ENCODE measurements at regions not wholly inside any gene's neighbourhood (a gene's known extent, or its start where the extent isn't known, plus 50 kb on each side); places are given as distances from the start of the nearest gene placed in this dataset.

DNA sequence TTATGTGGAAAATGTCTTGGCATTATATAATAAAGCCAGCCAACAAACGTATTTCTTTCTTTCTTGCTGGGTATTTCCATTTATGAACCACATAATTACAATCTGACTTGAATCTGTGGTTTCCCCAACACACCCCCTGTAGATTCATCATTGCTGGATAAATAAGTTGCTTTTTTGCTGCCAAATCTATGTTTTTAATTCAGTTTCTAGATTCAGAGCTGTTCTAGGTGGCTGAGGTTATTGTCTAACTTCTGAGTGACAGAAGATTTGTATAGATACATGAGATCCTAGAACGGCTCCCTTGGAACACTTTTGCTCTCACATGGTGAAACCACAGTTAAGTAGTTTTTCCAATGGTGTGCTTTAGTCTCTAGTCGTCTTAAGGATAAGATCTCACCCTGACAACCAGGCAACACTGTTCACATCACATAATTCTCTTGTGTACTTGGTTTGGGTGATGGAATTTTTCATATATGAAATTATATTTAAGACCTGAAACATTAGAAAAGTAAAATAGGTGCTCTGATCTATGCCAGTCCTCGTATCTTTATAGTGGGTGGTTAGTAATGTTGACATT is 239.1 kb downstream of the KLF12 start:
- no peak for DNase-seq

GRCh38 chr13:73893833-73894232 is 240.4 kb downstream of the KLF12 start:
- DNase-seq, result no peak

GRCh38 chr13:73891805-73892204 is 242.4 kb downstream of the KLF12 start:
- DNase-seq, result no peak

- no peak for DNase-seq
These were observed 251.0 kb downstream of the KLF12 start for GRCh38 chr13:73883162-73883561.

DNA sequence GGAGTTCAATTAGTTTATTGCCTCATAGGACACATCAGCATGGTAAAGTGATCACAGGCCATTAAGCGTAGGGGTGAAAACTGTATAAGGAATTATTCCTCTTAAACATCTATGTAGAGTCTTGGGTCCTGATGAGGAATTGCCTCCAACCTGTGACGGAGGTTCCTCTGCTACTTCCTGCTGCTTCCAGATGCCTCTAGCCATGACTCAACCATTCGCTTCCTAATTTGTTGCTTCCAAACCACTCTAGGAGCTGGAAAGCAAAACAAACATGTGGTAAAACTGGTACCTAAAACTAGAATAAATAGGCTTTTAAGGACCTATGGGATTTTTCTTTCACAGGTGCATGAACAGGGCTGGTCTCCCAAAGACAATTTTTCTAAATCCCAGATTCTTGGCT is 253.8 kb downstream of the KLF12 start:
- DNase-seq, result no peak

DNA sequence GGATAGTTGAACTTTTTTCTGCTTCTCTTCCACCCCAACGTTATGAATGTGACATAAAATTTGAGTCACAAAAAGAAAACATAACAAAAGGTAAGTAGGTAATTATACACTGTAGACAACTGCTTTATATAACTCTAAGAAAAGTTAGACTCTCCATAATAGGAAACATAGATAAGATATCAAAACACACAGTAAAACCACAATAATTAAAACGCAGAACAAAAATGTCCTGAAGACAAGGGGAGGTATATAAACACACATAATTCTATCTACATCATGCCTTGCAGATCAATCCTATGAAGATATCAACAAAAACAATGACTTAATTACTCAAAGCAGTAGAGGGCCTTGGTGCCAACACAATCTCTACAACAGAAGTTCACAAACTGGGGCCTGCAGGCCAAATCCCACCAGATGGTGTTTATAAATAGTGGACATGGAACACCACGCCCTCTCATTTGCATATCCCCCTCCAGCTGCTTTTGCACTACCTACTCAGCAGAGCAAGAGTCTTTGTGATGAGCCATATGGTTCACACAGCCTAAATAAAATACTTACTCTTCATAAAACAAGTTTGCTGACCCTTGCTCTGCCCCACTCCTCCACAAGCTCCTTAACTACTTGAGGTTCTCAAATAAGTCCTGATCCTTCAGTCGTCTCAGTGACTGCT is 254.7 kb downstream of the KLF12 start:
- no peak for DNase-seq

DNA sequence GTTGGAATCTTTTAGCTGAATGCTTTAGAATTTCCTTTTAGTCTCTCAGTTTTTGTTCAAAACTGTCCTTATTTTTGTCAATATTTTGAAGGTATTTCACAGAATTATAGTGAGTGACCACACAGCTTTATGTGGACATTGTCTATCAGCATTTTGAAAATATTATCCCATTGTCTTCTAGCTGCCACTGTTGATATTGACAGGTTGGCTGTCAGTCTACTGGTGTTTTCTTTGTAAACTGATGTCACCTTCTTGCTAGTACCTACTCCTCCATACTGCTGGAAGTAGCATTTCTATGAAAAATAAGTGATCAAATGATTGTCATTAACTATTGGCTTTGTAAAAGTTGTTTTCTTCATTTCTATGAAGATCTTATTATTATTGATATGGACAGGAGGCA is 256.8 kb downstream of the KLF12 start:
- no peak for DNase-seq

DNA sequence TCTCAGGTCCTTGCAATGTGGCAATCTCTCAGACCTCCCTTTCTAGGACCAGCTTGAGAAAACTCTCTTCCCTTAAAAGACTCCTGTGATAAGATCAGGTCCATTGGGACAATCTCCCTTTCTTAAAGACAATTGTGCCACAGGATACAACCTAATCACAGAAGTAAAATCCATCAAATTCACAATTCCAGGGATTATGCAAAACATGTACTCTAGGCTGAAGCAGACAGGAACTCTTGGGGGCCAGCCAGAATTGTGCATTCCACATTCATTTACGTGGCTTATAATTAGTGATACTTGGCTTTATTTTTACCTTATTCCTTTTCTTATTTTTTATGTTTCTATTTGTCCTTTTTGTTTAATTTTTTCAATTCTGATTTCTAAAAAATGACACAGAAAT is 257.9 kb downstream of the KLF12 start:
- no peak for DNase-seq

GRCh38 chr13:73873940-73874830 is 260.0 kb downstream of the KLF12 start:
- DNase-seq, result no peak

DNA sequence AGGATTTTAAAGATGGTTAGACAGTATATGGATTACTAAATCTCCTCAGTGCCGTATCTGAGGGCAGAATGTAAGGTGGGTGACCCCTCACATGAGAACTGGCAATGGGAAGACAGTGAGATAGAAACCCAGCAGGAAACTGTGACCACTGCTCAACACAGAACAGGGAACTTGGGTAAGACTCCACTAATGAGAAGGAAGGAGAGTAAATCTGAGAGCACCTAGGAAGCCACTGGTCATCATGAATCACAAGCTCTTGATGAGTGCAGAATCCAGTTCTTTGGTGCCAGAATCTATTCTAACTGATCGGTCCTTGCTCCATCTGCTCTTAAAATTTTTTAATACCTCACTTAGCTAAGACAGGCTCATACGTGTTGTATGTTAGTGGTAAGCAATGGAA is 261.8 kb downstream of the KLF12 start:
- DNase-seq, result no peak

DNA sequence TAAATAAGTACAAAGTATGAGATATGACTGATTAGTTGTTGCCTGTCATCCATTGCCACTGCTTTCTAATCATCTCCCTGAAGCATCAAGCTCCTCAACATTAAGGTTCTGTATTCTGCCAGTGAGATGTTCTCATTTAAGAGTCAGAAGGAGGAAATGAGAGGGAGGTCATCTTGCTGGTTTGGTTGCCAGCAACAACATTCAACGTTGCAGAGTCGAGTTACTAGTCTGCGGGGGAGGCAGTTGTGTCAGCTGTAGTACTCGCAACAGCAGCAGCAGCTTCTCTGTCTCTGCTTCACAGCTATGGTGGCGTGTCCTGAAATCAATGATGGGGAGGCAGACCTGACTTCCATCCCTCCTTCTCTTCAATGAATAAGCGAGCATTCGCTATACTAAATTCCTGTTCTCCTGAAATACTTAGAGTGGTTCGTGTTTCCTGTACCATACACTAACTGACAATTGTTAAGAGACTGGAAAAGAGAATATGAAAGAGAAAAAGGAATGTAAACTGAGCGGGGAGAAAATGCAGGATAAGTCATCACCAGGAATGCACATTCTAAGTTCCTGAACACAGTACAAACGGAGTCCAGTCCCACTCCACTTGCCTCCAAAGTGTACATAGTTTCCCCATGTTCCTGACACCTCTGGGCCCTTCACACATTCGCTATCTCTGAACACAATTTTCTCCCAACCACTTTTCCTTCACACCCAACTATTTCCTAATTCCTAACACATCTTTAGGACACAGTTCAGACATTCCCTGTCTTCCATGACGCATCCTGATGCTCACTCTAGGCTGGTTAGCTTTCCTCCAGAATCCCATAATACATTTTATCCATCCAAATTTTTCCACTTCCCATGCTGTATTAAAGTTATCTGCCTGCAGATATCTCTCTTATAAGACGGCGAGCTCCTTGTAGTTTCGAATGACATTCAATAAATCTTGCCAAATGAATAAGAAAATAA is 263.0 kb downstream of the KLF12 start:
- DNase-seq, result peak; percentile 56

DNA sequence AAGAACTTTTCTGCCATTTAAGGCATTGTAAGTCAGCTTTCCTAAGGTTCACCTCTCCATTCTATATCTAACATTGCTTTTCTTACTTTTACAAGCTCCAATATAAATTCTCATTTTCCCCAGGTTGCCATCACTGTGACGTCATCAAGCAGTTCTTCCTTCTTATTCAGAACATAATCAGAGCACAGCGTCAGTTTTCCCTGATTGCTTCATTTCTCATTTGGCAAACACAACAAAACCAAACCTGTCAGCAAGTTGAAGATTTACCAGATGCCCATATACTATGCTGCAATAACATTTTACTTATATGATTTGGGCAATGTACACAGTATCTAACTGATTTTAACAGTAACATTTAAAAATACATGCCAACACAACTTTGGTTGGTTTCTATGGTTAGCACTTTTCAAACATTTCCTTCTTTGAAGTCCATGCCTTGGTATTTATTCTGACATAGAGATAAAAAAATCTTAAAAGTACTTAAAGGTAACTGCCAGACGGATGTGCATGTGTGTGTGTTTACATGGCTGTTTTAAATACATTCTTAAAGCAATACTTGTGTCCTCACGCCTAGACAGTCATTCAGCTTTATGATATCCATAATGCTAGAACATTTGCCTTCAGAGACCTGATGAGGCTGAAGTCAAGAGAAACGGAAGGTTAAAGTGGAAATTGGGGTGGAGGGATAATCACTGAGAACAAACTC is 264.0 kb downstream of the KLF12 start:
- DNase-seq, result no peak

DNA sequence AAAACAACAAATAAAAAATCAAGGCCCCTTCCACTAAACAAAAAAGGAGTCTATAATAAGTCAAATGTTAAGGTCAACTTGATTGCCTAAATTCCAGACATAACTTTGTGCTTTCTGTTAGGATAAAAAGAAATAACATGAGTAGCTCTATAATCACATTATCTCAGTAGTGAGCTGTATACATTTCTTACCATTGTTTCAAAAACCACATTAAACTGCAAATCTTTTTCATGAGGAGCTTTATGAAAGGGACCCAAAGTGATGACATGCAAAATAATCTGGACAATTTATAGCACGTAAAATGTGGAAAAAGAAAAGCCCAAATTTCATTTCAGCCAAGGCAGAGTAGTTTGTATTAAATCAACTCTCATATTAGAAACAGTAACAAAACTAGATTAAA is 269.2 kb downstream of the KLF12 start:
- no peak for DNase-seq

DNA sequence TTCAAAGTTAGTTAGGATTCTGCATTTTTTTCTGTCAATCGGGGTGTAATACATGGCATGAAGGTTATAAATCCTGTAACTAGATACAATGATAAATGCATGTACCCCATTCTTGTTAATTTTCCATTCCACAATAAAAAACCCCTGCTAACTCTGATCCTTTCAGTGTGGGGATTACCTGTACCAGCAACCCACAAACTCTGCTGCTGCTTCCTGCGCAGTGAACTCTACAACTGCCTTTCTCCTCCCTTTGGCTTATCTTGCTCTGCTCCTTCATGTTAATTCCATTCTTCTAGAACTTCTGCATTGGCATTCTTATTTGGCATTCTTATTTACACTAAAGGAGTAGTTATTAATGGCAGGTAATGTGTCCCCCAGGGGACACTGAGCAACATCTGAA is 273.1 kb downstream of the KLF12 start:
- no peak for DNase-seq

DNA sequence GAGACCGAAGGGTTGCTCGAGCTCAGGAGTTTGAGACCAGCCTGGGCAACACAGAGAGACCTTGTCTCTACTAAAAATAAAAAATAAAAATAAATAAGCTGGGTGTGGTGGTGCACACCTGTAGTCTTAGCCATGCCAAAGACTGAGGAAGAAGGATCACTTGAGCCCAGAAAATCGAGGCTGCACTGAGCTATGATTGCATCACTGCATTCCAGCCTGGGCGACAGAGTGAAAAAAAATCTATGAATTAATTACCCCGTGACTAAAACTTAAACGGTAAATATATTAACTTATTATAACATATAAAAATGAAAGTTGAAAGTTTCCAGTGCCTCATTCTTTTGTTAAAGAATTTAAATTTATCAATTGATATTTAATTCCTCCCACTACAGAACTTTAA is 273.7 kb downstream of the KLF12 start:
- no peak for DNase-seq

DNA sequence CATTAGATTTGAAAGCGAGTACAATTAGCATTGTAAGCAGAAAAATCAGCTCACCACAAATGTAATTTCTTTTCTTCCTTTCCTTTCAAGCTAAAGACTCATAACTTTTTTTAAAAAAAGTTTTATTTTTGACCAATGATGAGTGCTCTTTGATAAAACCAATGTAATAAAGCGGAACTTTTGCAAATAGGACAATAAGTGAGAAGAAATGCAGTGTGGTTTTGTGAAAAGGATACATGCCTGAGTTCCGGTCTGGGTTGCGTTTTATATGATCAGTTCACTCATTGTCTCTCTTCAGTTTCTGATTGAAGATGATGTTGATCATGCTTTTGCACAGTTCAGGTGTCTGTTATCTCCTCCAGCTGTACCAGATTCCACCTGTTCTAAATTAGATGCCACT is 274.4 kb downstream of the KLF12 start:
- DNase-seq, result no peak

DNA sequence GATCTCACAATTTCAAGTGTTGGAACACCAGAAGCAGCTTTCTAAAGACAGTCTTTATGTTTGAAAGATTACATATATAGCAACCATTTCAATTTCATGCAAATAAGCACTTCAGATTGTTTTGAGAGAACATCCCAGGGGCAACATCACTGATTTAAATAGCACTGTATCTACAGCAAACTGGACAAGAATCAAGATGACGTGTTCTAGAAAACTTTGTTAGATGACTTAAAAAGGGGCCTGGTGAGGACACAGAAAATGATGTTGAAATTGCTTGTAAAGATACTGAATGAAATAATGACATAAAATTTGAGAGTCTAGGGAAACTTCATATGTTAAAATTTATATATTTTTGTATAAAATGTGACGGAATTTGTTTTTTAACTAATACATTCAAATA is 277.1 kb downstream of the KLF12 start:
- DNase-seq, result no peak

DNA sequence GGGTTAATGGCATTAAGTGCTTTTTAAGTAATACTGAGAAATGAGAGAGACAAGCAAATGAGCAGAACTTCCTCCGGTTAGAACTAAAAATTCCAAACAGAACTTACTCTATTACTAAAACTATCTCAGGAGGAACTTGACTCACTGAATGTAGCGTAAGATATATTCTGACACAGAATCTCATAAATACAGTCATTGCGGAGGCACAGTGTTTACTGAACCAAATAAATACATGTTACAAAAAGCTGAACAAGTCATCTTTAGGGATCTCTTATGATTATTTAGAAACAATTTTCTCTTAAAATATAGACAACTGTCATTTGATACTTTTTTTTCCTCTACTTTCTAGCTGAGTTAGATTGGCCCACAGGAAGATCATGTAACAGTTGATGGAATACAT is 283.1 kb downstream of the KLF12 start:
- no peak for DNase-seq

- no peak for DNase-seq
These were observed 283.9 kb downstream of the KLF12 start for GRCh38 chr13:73850104-73850873.

GRCh38 chr13:73849292-73849691 is 284.9 kb downstream of the KLF12 start:
- no peak for DNase-seq

DNA sequence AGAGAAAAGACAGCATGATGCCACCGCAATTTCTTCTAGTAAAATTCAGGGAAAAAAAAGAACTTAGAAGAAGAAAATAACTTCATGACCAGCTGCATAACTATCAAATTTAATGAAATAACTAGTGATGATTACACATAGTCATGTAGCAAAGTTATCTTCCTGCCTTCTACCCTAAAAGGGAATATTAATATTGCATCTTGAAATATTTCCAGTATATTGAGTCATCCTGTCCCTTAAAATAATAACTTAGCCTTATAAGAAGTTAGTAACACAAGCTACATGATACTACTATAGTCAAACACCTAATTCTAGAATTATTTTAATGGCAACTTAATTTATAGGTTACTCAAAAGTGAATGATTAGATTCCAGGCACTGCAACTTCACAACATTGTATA is 289.2 kb downstream of the KLF12 start:
- DNase-seq, result no peak
